ENCODE measurements at regions not wholly inside any gene's neighbourhood (a gene's known extent, or its start where the extent isn't known, plus 50 kb on each side); places are given as distances from the start of the nearest gene placed in this dataset.

DNA sequence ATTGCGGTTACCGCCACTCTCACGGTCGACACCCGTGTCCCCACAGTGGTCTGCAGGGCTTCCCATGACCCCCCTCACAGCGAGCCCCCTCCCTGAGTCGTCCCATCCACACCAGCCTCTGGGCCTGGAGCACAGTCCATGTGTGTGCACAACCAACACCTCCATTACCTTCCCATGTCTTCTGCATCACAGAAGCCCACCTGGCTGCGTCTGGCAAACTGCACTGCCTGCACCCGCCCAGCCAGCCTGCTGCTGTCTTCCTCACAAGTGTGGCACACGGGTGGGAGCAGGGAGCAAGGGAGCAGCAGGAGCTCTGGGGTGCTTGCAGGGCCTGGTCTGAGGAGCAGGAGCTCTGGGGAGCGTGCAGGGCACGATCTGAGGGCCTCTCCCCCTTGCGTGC is 415.3 kb upstream of the IRX4 start:
- H4K20me1 ChIP-seq (ENCODE audit: insufficient read depth) = no peaks in the 10 kb centered on the region
- no peak overlapping the region for H2AFZ ChIP-seq (ENCODE audit: low read depth, low read length)
- no peak overlapping the region for H3K27ac ChIP-seq (ENCODE audit: low read length)
- no peaks in the 10 kb centered on the region for H3K9me2 ChIP-seq (ENCODE audit: insufficient read depth, low read length)
- H3K36me3 ChIP-seq (ENCODE audit: insufficient read depth, low read length) = no peaks in the 10 kb centered on the region
- H3K9me3 ChIP-seq (ENCODE audit: low read length) = no peaks in the 10 kb centered on the region
- H3K79me2 ChIP-seq (replicated peaks; ENCODE audit: insufficient read depth, low read length) = no peaks in the 10 kb centered on the region
- TF ChIP-seq MXI1 (conservative IDR thresholded peaks at IDR 0.05; ENCODE audit: poor library complexity, severe bottlenecking) (no peak), RAD21 (conservative IDR thresholded peaks at IDR 0.05) (no peak), EP300 (conservative IDR thresholded peaks at IDR 0.05; ENCODE audit: poor library complexity, severe bottlenecking) (no peak), EZH2 (IDR thresholded peaks at IDR 0.05; ENCODE audit: borderline replicate concordance, insufficient read depth, low read length, poor library complexity, severe bottlenecking) (no peak), TAF1 (IDR thresholded peaks at IDR 0.05; ENCODE audit: low read depth) (no peak), SMC3 (conservative IDR thresholded peaks at IDR 0.05; ENCODE audit: poor library complexity) (no peak), POLR2AphosphoS5 (IDR thresholded peaks at IDR 0.05) (no peak)
- TF ChIP-seq, protein P1, sequence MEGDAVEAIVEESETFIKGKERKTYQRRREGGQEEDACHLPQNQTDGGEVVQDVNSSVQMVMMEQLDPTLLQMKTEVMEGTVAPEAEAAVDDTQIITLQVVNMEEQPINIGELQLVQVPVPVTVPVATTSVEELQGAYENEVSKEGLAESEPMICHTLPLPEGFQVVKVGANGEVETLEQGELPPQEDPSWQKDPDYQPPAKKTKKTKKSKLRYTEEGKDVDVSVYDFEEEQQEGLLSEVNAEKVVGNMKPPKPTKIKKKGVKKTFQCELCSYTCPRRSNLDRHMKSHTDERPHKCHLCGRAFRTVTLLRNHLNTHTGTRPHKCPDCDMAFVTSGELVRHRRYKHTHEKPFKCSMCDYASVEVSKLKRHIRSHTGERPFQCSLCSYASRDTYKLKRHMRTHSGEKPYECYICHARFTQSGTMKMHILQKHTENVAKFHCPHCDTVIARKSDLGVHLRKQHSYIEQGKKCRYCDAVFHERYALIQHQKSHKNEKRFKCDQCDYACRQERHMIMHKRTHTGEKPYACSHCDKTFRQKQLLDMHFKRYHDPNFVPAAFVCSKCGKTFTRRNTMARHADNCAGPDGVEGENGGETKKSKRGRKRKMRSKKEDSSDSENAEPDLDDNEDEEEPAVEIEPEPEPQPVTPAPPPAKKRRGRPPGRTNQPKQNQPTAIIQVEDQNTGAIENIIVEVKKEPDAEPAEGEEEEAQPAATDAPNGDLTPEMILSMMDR (IDR thresholded peaks at IDR 0.05; ENCODE audit: poor library complexity, severe bottlenecking) = no peak
- TF ChIP-seq, protein P2, sequence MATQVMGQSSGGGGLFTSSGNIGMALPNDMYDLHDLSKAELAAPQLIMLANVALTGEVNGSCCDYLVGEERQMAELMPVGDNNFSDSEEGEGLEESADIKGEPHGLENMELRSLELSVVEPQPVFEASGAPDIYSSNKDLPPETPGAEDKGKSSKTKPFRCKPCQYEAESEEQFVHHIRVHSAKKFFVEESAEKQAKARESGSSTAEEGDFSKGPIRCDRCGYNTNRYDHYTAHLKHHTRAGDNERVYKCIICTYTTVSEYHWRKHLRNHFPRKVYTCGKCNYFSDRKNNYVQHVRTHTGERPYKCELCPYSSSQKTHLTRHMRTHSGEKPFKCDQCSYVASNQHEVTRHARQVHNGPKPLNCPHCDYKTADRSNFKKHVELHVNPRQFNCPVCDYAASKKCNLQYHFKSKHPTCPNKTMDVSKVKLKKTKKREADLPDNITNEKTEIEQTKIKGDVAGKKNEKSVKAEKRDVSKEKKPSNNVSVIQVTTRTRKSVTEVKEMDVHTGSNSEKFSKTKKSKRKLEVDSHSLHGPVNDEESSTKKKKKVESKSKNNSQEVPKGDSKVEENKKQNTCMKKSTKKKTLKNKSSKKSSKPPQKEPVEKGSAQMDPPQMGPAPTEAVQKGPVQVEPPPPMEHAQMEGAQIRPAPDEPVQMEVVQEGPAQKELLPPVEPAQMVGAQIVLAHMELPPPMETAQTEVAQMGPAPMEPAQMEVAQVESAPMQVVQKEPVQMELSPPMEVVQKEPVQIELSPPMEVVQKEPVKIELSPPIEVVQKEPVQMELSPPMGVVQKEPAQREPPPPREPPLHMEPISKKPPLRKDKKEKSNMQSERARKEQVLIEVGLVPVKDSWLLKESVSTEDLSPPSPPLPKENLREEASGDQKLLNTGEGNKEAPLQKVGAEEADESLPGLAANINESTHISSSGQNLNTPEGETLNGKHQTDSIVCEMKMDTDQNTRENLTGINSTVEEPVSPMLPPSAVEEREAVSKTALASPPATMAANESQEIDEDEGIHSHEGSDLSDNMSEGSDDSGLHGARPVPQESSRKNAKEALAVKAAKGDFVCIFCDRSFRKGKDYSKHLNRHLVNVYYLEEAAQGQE (IDR thresholded peaks at IDR 0.05; ENCODE audit: borderline replicate concordance) = no peak
- no peaks in the 10 kb centered on the region for H3K27me3 ChIP-seq (ENCODE audit: insufficient read depth, low read depth, low read length)
- H3K9ac ChIP-seq (ENCODE audit: low read length) = no peak overlapping the region
- no peak overlapping the region for H3K4me2 ChIP-seq (ENCODE audit: low read length)
- H3F3A ChIP-seq (ENCODE audit: insufficient read depth, low read length, poor library complexity, severe bottlenecking) = no peaks in the 10 kb centered on the region
- no peak overlapping the region for H3K4me3 ChIP-seq (ENCODE audit: low read length)

DNA sequence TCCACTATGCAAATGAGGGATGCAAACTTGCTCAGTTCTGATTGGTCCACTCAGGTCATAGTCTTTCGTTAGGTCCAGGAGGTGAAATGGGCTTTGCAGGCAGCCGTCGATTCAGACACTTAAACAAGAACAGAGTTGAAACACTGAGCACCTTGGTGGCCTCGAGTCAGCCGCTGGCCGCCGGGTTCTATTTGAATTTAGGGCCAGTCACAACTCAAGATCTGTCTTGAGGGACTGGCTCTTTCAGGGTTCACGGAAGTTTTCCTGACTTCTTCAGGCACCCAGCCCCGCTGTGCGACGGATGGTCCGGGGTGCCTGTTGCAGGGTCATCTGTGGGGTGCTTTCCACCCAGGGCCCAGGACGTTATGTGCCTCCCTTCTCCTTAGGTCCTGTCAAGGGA is 412.8 kb upstream of the IRX4 start:
- Histone ChIP-seq H3K4me2 (ENCODE audit: low read length) (no peak overlapping the region), H3K4me3 (ENCODE audit: low read length) (no peak overlapping the region), H4K20me1 (ENCODE audit: insufficient read depth) (no peaks in the 10 kb centered on the region), H3F3A (ENCODE audit: insufficient read depth, low read length, poor library complexity, severe bottlenecking) (no peaks in the 10 kb centered on the region), H3K36me3 (ENCODE audit: insufficient read depth, low read length) (no peaks in the 10 kb centered on the region), H3K9ac (ENCODE audit: low read length) (no peak overlapping the region), H3K9me3 (ENCODE audit: low read length) (peaks cover 6% of the 10 kb centered on the region), H3K27me3 (ENCODE audit: insufficient read depth, low read depth, low read length) (no peaks in the 10 kb centered on the region), H2AFZ (ENCODE audit: low read depth, low read length) (no peak overlapping the region), H3K79me2 (replicated peaks; ENCODE audit: insufficient read depth, low read length) (no peaks in the 10 kb centered on the region), H3K9me2 (ENCODE audit: insufficient read depth, low read length) (no peaks in the 10 kb centered on the region), H3K27ac (ENCODE audit: low read length) (no peak overlapping the region)
- no peak for TF ChIP-seq TAF1 (IDR thresholded peaks at IDR 0.05; ENCODE audit: low read depth)
- TF ChIP-seq, protein P1 (IDR thresholded peaks at IDR 0.05; ENCODE audit: poor library complexity, severe bottlenecking) = no peak
- TF ChIP-seq MXI1 (conservative IDR thresholded peaks at IDR 0.05; ENCODE audit: poor library complexity, severe bottlenecking) = no peak
- TF ChIP-seq RAD21 (conservative IDR thresholded peaks at IDR 0.05) = no peak
- TF ChIP-seq, protein P2 (IDR thresholded peaks at IDR 0.05; ENCODE audit: borderline replicate concordance) = no peak
- TF ChIP-seq POLR2AphosphoS5 (IDR thresholded peaks at IDR 0.05) = no peak
- no peak for TF ChIP-seq SMC3 (conservative IDR thresholded peaks at IDR 0.05; ENCODE audit: poor library complexity)

Data from neural cell (in vitro differentiated cells).